PC-9 (cell line): ENCODE measurements at regions not wholly inside any gene's neighbourhood (a gene's known extent, or its start where the extent isn't known, plus 50 kb on each side); places are given as distances from the start of the nearest gene placed in this dataset.

Experiments used
- BruUV-seq: library from RNA; stranded (reverse); fragments of 400-500 nt; replicated peaks from 2 replicates; lab custom pipeline; 2021; lab: Mats Ljungman, UMichigan
- CTCF ChIA-PET: fragments of 300-600 bp; sonication (Branson Sonifier 250); formaldehyde crosslinking; loops from one replicate; lab custom pipeline; 2022; ENCODE audit warnings: antibody characterized with exemption; lab: Charles Lee
- POLR2A ChIA-PET: fragments of 300-600 bp; sonication (Branson Sonifier 250); formaldehyde crosslinking; loops from one replicate; lab custom pipeline; 2022; ENCODE audit warnings: antibody characterized with exemption; ENCODE audit not compliant: unreplicated experiment; lab: Charles Lee
- DNase-seq, 2 experiments: peaks; one replicate each; pipeline versions ENCODE4 v3.0.0 to v3.0.0-alpha.2; 2015 to 2022; ENCODE audit warnings: mixed read lengths in 1 of 2
- H2AFZ ChIP-seq: fragments of 200-600 bp; sonication (generic); 2 replicates; pipeline ENCODE4 v1.8.1; 2017; ENCODE audit warnings: antibody characterized with exemption
- H3F3A ChIP-seq: fragments of 200-600 bp; sonication (generic); 2 replicates; pipeline ENCODE4 v1.8.1; 2017; ENCODE audit warnings: antibody characterized with exemption, mild to moderate bottlenecking, low read depth; ENCODE audit not compliant: insufficient read depth
- H3K27ac ChIP-seq: fragments of 200-600 bp; sonication (generic); 2 replicates; pipeline ENCODE4 v1.6.1; 2016; ENCODE audit warnings: mixed run types
- H3K27me3 ChIP-seq: fragments of 200-600 bp; sonication (generic); 2 replicates; pipeline ENCODE4 v1.6.1; 2016; ENCODE audit warnings: low read depth, mixed run types; ENCODE audit not compliant: insufficient read depth
- H3K36me3 ChIP-seq: fragments of 200-600 bp; sonication (generic); 2 replicates; pipeline ENCODE4 v1.6.1; 2016; ENCODE audit warnings: low read depth, mixed run types
- H3K4me1 ChIP-seq: fragments of 200-600 bp; sonication (generic); replicated peaks from 2 replicates; pipeline ENCODE4 v1.6.1; 2016; ENCODE audit warnings: mixed run types; ENCODE audit not compliant: insufficient read depth
- H3K4me2 ChIP-seq: fragments of 200-600 bp; sonication (generic); 2 replicates; pipeline ENCODE4 v1.6.1; 2017; ENCODE audit warnings: mixed run types
- H3K4me3 ChIP-seq: fragments of 200-600 bp; sonication (generic); 2 replicates; pipeline ENCODE4 v1.6.1; 2016; ENCODE audit warnings: mixed run types
- H3K79me2 ChIP-seq: fragments of 200-600 bp; sonication (generic); 2 replicates; pipeline ENCODE4 v1.6.1; 2017; ENCODE audit warnings: low read depth, mixed run types
- H3K9me2 ChIP-seq: fragments of 200-600 bp; sonication (generic); 2 replicates; pipeline ENCODE4 v1.8.1; 2017; ENCODE audit warnings: mild to moderate bottlenecking; ENCODE audit not compliant: insufficient read depth
- H3K9me3 ChIP-seq: fragments of 200-600 bp; sonication (generic); 2 replicates; pipeline ENCODE4 v1.8.1; 2016; ENCODE audit warnings: low read depth; ENCODE audit not compliant: insufficient read depth
- H4K20me1 ChIP-seq: fragments of 200-600 bp; sonication (generic); 2 replicates; pipeline ENCODE4 v1.8.1; 2017; ENCODE audit not compliant: insufficient read depth
- CTCF ChIP-seq: fragments of 200-600 bp; sonication (generic); conservative IDR thresholded peaks from 2 replicates; pipeline ENCODE4 v1.6.1; 2017; ENCODE audit warnings: mixed run types, antibody characterized with exemption, mild to moderate bottlenecking, moderate library complexity
- EZH2 ChIP-seq: fragments of 200-600 bp; sonication (generic); IDR thresholded peaks from 2 replicates; pipeline ENCODE4 v1.8.0; 2017; ENCODE audit warnings: antibody characterized with exemption, low read depth
- intact Hi-C: fragments of 100-400 bp; cut with micrococcal nuclease; formaldehyde crosslinking; loops from one replicate; pipeline ENCODE4 v1.10.0; 2022; ENCODE audit not compliant: unreplicated experiment

- Histone ChIP-seq H3K27me3 (no peaks in the 10 kb centered on the region), H4K20me1 (no peaks in the 10 kb centered on the region), H3K27ac (no peak overlapping the region), H3K4me2 (peak overlapping the region; percentile 8; the same call in 1 of the 2 replicates), H3F3A (no peaks in the 10 kb centered on the region), H3K79me2 (no peaks in the 10 kb centered on the region), H3K36me3 (no peaks in the 10 kb centered on the region), H3K9me3 (no peaks in the 10 kb centered on the region; the same call in 1 of the 2 replicates), H3K4me3 (no peak overlapping the region), H3K9me2 (no peaks in the 10 kb centered on the region), H3K4me1 (peaks cover 5% of the 10 kb centered on the region; the same call in 1 of the 2 replicates), H2AFZ (0 out of 2 replicates have a peak overlapping the region, but pooled peaks have one; percentile 67)
- DNase-seq = no peak
- ChIA-PET CTCF (no interaction called here), POLR2A (no interaction called here)
- TF ChIP-seq EZH2 (no peak), CTCF (no peak)
- BruUV-seq = no TSS peak
- intact Hi-C loops = no loop called here
Observed at GRCh38 chr12:58557661-58558060, 362.6 kb downstream of the LRIG3 start.

- H3K79me2 ChIP-seq = no peaks in the 10 kb centered on the region
- H2AFZ ChIP-seq = no peak overlapping the region
- H3K27me3 ChIP-seq = no peaks in the 10 kb centered on the region
- H3K9me2 ChIP-seq = no peaks in the 10 kb centered on the region
- intact Hi-C loops = no loop called here
- ChIA-PET POLR2A (no interaction called here), CTCF (no interaction called here)
- BruUV-seq = no TSS peak
- H3K4me3 ChIP-seq = no peak overlapping the region
- TF ChIP-seq EZH2 (no peak), CTCF (no peak)
- no peaks in the 10 kb centered on the region for H3K36me3 ChIP-seq
- no peak overlapping the region for H3K27ac ChIP-seq
- no peaks in the 10 kb centered on the region for H3K9me3 ChIP-seq
- no peaks in the 10 kb centered on the region for H3F3A ChIP-seq
- H3K4me1 ChIP-seq = no peaks in the 10 kb centered on the region
- H3K4me2 ChIP-seq = no peak overlapping the region
- no peak for DNase-seq
- no peaks in the 10 kb centered on the region for H4K20me1 ChIP-seq
Observed at GRCh38 chr12:58563621-58564020, 356.7 kb downstream of the LRIG3 start.

- Histone ChIP-seq H3K4me3 (no peak overlapping the region), H3K9me3 (no peaks in the 10 kb centered on the region), H3K36me3 (no peaks in the 10 kb centered on the region), H2AFZ (no peak overlapping the region), H3K4me1 (no peaks in the 10 kb centered on the region), H3K4me2 (no peak overlapping the region), H3K27me3 (no peaks in the 10 kb centered on the region), H3K79me2 (no peaks in the 10 kb centered on the region), H3K27ac (no peak overlapping the region), H3F3A (no peaks in the 10 kb centered on the region), H3K9me2 (no peaks in the 10 kb centered on the region), H4K20me1 (no peaks in the 10 kb centered on the region)
- intact Hi-C loops = no loop called here
- CTCF ChIA-PET = interaction anchor here (0.6 kb wide), 1 partner anchor 546 kb away, joined by 3 read pairs; no protein-coding TSS in a partner anchor
- POLR2A ChIA-PET = no interaction called here
- no peak for TF ChIP-seq CTCF
- no peak for DNase-seq
- BruUV-seq = no TSS peak
Observed at GRCh38 chr12:58564721-58565120, 355.6 kb downstream of the LRIG3 start.
